H9 (cell line): ENCODE measurements at regions not wholly inside any gene's neighbourhood (a gene's known extent, or its start where the extent isn't known, plus 50 kb on each side); places are given as distances from the start of the nearest gene placed in this dataset.

Experiments
- DNase-seq: peaks from one replicate; pipeline ENCODE4 v3.0.0-alpha.2; 2017
- H2AFZ ChIP-seq: one replicate; pipeline ENCODE4 v1.6.1; 2013; ENCODE audit warnings: mild to moderate bottlenecking, low read length, control low read depth, moderate library complexity
- H2AK5ac ChIP-seq: 2 replicates; pipeline ENCODE4 v1.6.1; 2013; ENCODE audit warnings: low read length, control low read depth, mixed read lengths; ENCODE audit not compliant: insufficient read length
- H2BK120ac ChIP-seq: one replicate; pipeline ENCODE4 v1.6.1; 2013; ENCODE audit warnings: low read depth, mild to moderate bottlenecking, low read length, control low read depth, inconsistent platforms; ENCODE audit not compliant: poor library complexity, severe bottlenecking
- H2BK12ac ChIP-seq: 2 replicates; pipeline ENCODE4 v1.6.1; 2013; ENCODE audit warnings: low read length, control low read depth, mixed read lengths, low read depth; ENCODE audit not compliant: insufficient read length
- H2BK15ac ChIP-seq: 2 replicates; pipeline ENCODE4 v1.6.1; 2013; ENCODE audit warnings: low read depth, low read length, control low read depth
- H2BK20ac ChIP-seq: one replicate; pipeline ENCODE4 v1.6.1; 2013; ENCODE audit warnings: low read depth, mild to moderate bottlenecking, low read length, control low read depth, inconsistent platforms; ENCODE audit not compliant: poor library complexity, severe bottlenecking
- H2BK5ac ChIP-seq: 2 replicates; pipeline ENCODE4 v1.6.1; 2013; ENCODE audit warnings: low read length, control low read depth, mixed read lengths; ENCODE audit not compliant: insufficient read length
- H3K14ac ChIP-seq: 2 replicates; pipeline ENCODE4 v1.6.1; 2013; ENCODE audit warnings: low read length, control low read depth; ENCODE audit not compliant: insufficient read depth
- H3K18ac ChIP-seq: 2 replicates; pipeline ENCODE4 v1.6.1; 2013; ENCODE audit warnings: low read depth, mild to moderate bottlenecking, mixed read lengths, low read length, control low read depth; ENCODE audit not compliant: insufficient read length
- H3K23ac ChIP-seq: 2 replicates; pipeline ENCODE4 v1.6.1; 2013; ENCODE audit warnings: low read length, control low read depth, mixed read lengths, low read depth; ENCODE audit not compliant: insufficient read length
- H3K23me2 ChIP-seq: 2 replicates; pipeline ENCODE4 v1.6.1; 2013; ENCODE audit warnings: low read depth, mild to moderate bottlenecking, mixed read lengths, low read length, control low read depth; ENCODE audit not compliant: insufficient read length, poor library complexity, severe bottlenecking
- H3K27ac ChIP-seq: 2 replicates; pipeline ENCODE4 v1.5.1; 2013; ENCODE audit warnings: low read length, control low read depth, mixed read lengths, low read depth; ENCODE audit not compliant: insufficient read length
- H3K27me3 ChIP-seq: 2 replicates; pipeline ENCODE4 v1.6.1; 2013; ENCODE audit warnings: low read length, control low read depth, inconsistent platforms; ENCODE audit not compliant: insufficient read depth
- H3K4ac ChIP-seq: 2 replicates; pipeline ENCODE4 v1.6.1; 2013; ENCODE audit warnings: low read depth, mild to moderate bottlenecking, control low read depth, inconsistent platforms, low read length, moderate library complexity
- H3K4me1 ChIP-seq: 2 replicates; pipeline ENCODE4 v1.6.1; 2013; ENCODE audit warnings: low read length, control low read depth, inconsistent platforms; ENCODE audit not compliant: insufficient read depth
- H3K4me2 ChIP-seq: 2 replicates; pipeline ENCODE4 v1.6.1; 2013; ENCODE audit warnings: low read length, control low read depth, mixed read lengths; ENCODE audit not compliant: insufficient read length, insufficient read depth
- H3K56ac ChIP-seq: 2 replicates; pipeline ENCODE4 v1.6.1; 2013; ENCODE audit warnings: low read depth, mild to moderate bottlenecking, mixed read lengths, low read length, control low read depth; ENCODE audit not compliant: insufficient read length
- H3K79me1 ChIP-seq: 2 replicates; pipeline ENCODE4 v1.6.1; 2013; ENCODE audit warnings: low read depth, mild to moderate bottlenecking, moderate library complexity, low read length, control low read depth, inconsistent platforms; ENCODE audit not compliant: insufficient read depth, poor library complexity, severe bottlenecking
- H3K79me2 ChIP-seq: 2 replicates; pipeline ENCODE4 v1.6.1; 2013; ENCODE audit warnings: low read length, control low read depth, inconsistent platforms; ENCODE audit not compliant: insufficient read depth
- H3K9ac ChIP-seq: 2 replicates; pipeline ENCODE4 v1.6.1; 2013; ENCODE audit warnings: low read length, control low read depth, mixed read lengths; ENCODE audit not compliant: insufficient read length; ENCODE audit errors: extremely low read depth
- H3K9me3 ChIP-seq: one replicate; pipeline ENCODE4 v1.6.1; 2013; ENCODE audit warnings: low read depth, low read length, inconsistent platforms; ENCODE audit not compliant: control insufficient read depth
- H3T11ph ChIP-seq: one replicate; pipeline ENCODE4 v1.6.1; 2013; ENCODE audit warnings: mild to moderate bottlenecking, low read length, control low read depth, inconsistent platforms
- H4K20me1 ChIP-seq: one replicate; pipeline ENCODE4 v1.6.1; 2013; ENCODE audit not compliant: control insufficient read depth, insufficient read length, insufficient read depth
- H4K5ac ChIP-seq: 2 replicates; pipeline ENCODE4 v1.6.1; 2013; ENCODE audit warnings: low read depth, mild to moderate bottlenecking, mixed read lengths, low read length, control low read depth; ENCODE audit not compliant: insufficient read length
- H4K8ac ChIP-seq: replicated peaks from 2 replicates; pipeline ENCODE4 v1.6.1; 2013; ENCODE audit warnings: low read length, control low read depth, mixed read lengths, low read depth; ENCODE audit not compliant: insufficient read length
- H4K91ac ChIP-seq: 2 replicates; pipeline ENCODE4 v1.6.1; 2013; ENCODE audit warnings: low read depth, mild to moderate bottlenecking, moderate library complexity, mixed read lengths, low read length, control low read depth; ENCODE audit not compliant: insufficient read length
- H3K27ac Mint-ChIP-seq, 3 experiments: 2 replicates in 2 of 3; 3 replicates in 1 of 3; pipeline ENCODE4 v1.8.0; 2020 to 2021; ENCODE audit warnings: mixed read lengths in 3 of 3, mild to moderate bottlenecking in 1 of 3, moderate library complexity in 1 of 3
- H3K27me3 Mint-ChIP-seq: 2 replicates; pipeline ENCODE4 v1.8.0; 2021; ENCODE audit warnings: low read depth, mild to moderate bottlenecking, moderate library complexity, mixed read lengths
- H3K36me3 Mint-ChIP-seq, 3 experiments: 2 replicates in 2 of 3; 3 replicates in 1 of 3; pipeline ENCODE4 v1.8.0; 2020 to 2021; ENCODE audit warnings: low read depth in 3 of 3, mixed read lengths in 3 of 3; ENCODE audit not compliant: insufficient read depth in 1 of 3
- H3K4me1 Mint-ChIP-seq, 2 experiments: 2 replicates each; pipeline ENCODE4 v1.8.0; 2020; ENCODE audit warnings: mixed read lengths in 2 of 2
- H3K4me3 Mint-ChIP-seq, 2 experiments: 2 replicates in 1 of 2; 3 replicates in 1 of 2; pipeline ENCODE4 v1.8.0; 2020 to 2021; ENCODE audit warnings: mild to moderate bottlenecking in 2 of 2, mixed read lengths in 2 of 2, moderate library complexity in 1 of 2
- H3K9me3 Mint-ChIP-seq, 2 experiments: 2 replicates in 1 of 2; 3 replicates in 1 of 2; pipeline ENCODE4 v1.8.0; 2020; ENCODE audit warnings: mild to moderate bottlenecking in 2 of 2, mixed read lengths in 2 of 2, moderate library complexity in 1 of 2
- WGBS: extraction: QIAGEN DNeasy Blood & Tissue Kit; methylation state at CpG from one replicate; pipeline ENCODE4 v1.1.7; 2013; ENCODE audit warnings: missing lambda C conversion rate, low lambda C conversion rate, mixed read lengths; ENCODE audit not compliant: insufficient read length; ENCODE audit errors: extremely low coverage; 5-methylcytosine and 5-hydroxymethylcytosine counted together
- TF ChIP-seq, protein P1 (sequence below): fragments of 200-600 bp; sonication (generic); conservative IDR thresholded peaks from 3 replicates; pipeline ENCODE4 v1.8.0; 2021; ENCODE audit warnings: antibody characterized with exemption, mild to moderate bottlenecking

DNA sequence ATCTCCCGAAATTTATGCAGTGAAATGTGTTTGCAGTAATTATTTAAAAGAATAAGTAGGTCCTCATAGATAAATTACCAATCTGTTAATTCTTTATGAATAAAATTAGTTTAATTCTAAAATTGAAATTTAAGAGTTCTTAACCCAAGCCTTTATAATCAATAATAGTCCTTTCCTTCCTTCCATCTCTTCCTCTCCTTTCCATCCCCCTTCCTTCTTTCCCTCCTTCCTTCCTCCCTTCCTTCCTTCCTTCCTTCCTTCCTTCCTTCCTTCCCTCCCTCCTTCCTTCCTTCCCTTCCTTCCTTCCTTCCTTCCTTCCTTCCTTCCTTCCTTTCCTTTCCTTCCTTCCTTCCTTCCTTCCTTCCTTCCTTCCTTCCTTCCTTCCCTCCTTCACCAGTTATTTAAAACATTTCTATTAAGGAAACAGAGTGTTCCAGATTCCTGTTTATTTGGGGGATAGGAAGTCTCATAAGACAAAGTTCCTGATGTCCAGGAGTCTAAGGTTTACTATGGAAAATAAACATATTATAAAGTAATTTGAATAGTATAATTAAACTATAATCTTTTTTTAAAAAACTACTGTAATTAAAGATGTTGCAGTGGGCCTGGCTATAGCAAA lies 285.3 kb upstream of the NOX3 start:
- no peaks in the 10 kb centered on the region for H3K9me3 ChIP-seq
- TF ChIP-seq, protein P1, sequence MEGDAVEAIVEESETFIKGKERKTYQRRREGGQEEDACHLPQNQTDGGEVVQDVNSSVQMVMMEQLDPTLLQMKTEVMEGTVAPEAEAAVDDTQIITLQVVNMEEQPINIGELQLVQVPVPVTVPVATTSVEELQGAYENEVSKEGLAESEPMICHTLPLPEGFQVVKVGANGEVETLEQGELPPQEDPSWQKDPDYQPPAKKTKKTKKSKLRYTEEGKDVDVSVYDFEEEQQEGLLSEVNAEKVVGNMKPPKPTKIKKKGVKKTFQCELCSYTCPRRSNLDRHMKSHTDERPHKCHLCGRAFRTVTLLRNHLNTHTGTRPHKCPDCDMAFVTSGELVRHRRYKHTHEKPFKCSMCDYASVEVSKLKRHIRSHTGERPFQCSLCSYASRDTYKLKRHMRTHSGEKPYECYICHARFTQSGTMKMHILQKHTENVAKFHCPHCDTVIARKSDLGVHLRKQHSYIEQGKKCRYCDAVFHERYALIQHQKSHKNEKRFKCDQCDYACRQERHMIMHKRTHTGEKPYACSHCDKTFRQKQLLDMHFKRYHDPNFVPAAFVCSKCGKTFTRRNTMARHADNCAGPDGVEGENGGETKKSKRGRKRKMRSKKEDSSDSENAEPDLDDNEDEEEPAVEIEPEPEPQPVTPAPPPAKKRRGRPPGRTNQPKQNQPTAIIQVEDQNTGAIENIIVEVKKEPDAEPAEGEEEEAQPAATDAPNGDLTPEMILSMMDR: no peak
- no peaks in the 10 kb centered on the region for H3K79me2 ChIP-seq
- no peaks in the 10 kb centered on the region for H3K23me2 ChIP-seq
- no peak overlapping the region for H4K8ac ChIP-seq
- Mint-ChIP-seq H3K9me3 (no peaks in the 10 kb centered on the region), H3K27me3 (no peaks in the 10 kb centered on the region), H3K4me3 (no peak overlapping the region), H3K4me1 (no peaks in the 10 kb centered on the region), H3K36me3 (no peaks in the 10 kb centered on the region), H3K27ac (no peak overlapping the region)
- no peaks in the 10 kb centered on the region for H3K4me1 ChIP-seq
- no peak overlapping the region for H3K4ac ChIP-seq
- no peak overlapping the region for H2BK15ac ChIP-seq
- no peaks in the 10 kb centered on the region for H3K79me1 ChIP-seq
- no peak overlapping the region for H3K9ac ChIP-seq
- H2BK120ac ChIP-seq: no peak overlapping the region
- H2AK5ac ChIP-seq: no peak overlapping the region
- no peak overlapping the region for H2BK12ac ChIP-seq
- no peak overlapping the region for H2BK20ac ChIP-seq
- WGBS: no CpG with 5 or more reads among the region's 1 CpG
- no peaks in the 10 kb centered on the region for H3K27me3 ChIP-seq
- H3K23ac ChIP-seq: no peak overlapping the region
- H3T11ph ChIP-seq: no peak overlapping the region
- DNase-seq: no peak
- no peak overlapping the region for H3K14ac ChIP-seq
- no peak overlapping the region for H2BK5ac ChIP-seq
- H4K91ac ChIP-seq: no peak overlapping the region
- no peak overlapping the region for H3K18ac ChIP-seq
- no peak overlapping the region for H3K4me2 ChIP-seq
- no peak overlapping the region for H2AFZ ChIP-seq
- H3K56ac ChIP-seq: no peak overlapping the region
- no peaks in the 10 kb centered on the region for H4K20me1 ChIP-seq
- no peak overlapping the region for H3K27ac ChIP-seq
- H4K5ac ChIP-seq: no peak overlapping the region
